ENCODE measurements at regions not wholly inside any gene's neighbourhood (a gene's known extent, or its start where the extent isn't known, plus 50 kb on each side); places are given as distances from the start of the nearest gene placed in this dataset.

DNA sequence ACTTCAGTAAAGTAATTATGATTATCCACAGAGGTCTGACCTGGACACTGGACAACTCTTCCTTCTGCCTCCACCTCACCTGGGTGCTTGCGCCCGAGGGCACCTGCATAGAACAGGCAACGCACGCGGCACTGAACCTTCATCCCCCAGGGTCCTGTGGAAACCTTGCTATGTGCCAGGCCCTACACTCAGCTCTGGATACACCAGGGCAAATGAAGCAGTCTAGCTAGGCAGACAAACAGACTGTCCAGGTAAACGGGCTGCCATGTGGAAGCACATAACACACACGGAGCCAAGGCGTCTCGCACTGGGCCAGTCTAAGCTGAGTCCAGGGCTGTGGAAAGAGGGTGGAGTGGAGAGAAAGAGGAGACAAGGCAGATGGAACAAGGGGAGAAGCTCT, 109.3 kb upstream of the AFDN start:
- no peak overlapping the region for H3K4me3 Mint-ChIP-seq
- H3K36me3 Mint-ChIP-seq = no peaks in the 10 kb centered on the region
- peaks cover 8% of the 10 kb centered on the region for H3K9me3 Mint-ChIP-seq
- H3K27me3 Mint-ChIP-seq = peaks cover 72% of the 10 kb centered on the region
- H3K4me1 Mint-ChIP-seq = no peaks in the 10 kb centered on the region
- DNase-seq = no peak
- H3K27ac Mint-ChIP-seq = no peak overlapping the region

DNA sequence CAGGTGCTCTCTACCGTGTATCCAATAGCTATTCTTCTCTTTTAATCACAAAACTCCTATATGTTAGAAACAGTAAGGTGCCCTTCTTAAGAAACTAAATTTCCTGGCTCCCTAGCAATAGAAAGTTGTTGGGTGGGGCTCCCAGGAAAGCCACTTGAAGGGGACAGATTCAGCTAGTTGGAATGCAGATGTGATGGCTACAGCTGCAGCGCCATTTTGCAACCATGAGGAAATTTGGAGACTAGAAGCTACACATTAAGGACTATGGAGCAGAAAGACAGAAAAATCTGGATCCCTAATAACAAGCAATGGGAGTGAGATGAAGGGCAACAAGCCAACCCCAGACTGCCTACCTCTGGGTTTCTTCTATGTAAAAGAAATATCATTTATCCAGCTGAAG, 108.8 kb upstream of the AFDN start:
- Mint-ChIP-seq H3K36me3 (no peaks in the 10 kb centered on the region), H3K27ac (no peak overlapping the region), H3K27me3 (peaks cover 72% of the 10 kb centered on the region), H3K4me1 (no peaks in the 10 kb centered on the region), H3K9me3 (peaks cover 8% of the 10 kb centered on the region), H3K4me3 (no peak overlapping the region)
- no peak for DNase-seq

DNA sequence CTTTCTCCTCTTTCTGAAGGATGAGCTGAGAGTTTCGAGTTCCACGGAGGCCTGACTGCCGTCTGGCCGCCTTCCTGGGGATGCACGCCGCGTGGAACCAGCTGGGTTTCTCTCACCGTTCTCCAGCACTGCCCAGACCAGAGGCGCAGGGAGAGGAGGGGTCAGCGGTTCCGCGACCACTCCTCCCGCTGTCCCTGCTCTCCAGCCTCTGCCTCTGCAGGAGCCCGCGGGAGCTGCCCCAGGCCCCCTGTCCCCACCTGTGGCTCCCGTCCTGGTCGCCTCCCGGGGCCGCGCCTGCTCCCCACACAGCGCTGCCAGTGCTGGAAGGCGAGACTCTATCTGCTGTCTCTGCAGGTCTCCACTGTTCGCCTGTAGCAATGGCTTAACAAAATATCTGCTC, 106.8 kb upstream of the AFDN start:
- Mint-ChIP-seq H3K4me3 (no peak overlapping the region), H3K36me3 (no peaks in the 10 kb centered on the region), H3K27me3 (peaks cover 65% of the 10 kb centered on the region), H3K4me1 (no peaks in the 10 kb centered on the region), H3K9me3 (peaks cover 13% of the 10 kb centered on the region), H3K27ac (no peak overlapping the region)
- DNase-seq = no peak

DNA sequence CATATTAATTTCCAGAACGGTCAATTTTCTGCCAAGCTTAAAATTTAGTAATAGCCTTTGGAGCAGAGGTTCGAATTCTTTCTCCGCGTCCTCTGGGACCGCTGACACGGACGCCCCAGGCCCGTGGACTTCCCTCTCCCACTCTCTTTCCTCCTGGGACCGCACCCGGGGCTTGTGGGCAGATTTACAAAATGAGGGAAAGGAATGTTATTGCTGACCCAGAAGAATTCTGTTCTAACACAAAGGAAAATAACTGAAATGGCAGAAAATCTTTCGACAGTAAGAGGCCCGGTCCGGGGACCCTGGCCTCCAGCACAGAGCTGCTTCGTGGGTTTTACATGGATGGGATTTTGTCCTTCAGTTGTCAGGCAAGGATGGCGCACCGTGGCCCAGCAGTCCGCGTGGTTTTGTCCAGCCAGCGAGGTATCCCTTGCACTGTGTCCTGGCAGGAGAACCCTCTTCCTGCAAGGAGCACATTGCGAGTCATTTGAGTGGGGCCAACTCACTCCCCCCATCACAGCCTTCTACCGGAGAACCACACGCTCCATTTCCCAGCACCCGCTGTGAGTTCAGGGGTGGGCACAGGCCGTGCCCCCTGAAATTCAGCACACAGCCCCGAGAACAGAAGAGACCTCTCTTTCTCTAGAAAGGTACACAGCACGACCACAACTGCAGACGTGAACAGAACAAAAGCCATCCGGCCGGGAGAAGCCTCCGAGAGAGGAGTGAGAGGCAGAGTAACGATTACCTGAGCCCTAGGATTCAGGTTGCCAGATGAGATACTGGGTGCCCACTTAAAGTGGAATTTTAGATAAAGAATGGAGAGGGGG, 106.0 kb upstream of the AFDN start:
- Mint-ChIP-seq H3K27me3 (peaks cover 65% of the 10 kb centered on the region), H3K4me3 (no peak overlapping the region)

DNA sequence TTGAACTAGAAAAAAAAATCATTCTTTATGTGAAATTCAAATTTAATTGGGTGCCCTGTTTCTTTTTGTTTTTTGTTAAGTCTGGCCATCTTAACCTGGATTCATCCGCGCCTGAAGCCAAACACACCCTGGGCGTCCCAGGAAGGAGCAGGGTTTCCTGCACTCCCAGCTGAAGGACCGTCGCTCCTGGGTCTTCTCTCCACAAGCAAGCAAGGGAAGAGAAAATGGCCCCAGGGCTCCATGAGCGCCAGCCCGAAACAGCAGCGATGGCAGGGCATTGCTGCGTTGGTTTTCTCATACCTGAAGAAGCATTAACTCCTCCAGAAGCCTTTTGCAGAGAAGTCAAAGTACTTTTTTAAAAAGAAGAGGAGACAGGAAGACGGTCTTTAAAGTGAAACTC, 105.4 kb upstream of the AFDN start:
- Mint-ChIP-seq H3K27ac (no peak overlapping the region), H3K9me3 (peaks cover 13% of the 10 kb centered on the region), H3K4me1 (no peaks in the 10 kb centered on the region), H3K27me3 (peaks cover 66% of the 10 kb centered on the region), H3K4me3 (no peak overlapping the region), H3K36me3 (no peaks in the 10 kb centered on the region)
- DNase-seq = no peak

More for the DNA sequence above, 106.0 kb upstream of the AFDN start:
- Mint-ChIP-seq H3K4me1 (no peaks in the 10 kb centered on the region), H3K27ac (no peak overlapping the region), H3K9me3 (peaks cover 13% of the 10 kb centered on the region), H3K36me3 (no peaks in the 10 kb centered on the region)
- no peak for DNase-seq

DNA sequence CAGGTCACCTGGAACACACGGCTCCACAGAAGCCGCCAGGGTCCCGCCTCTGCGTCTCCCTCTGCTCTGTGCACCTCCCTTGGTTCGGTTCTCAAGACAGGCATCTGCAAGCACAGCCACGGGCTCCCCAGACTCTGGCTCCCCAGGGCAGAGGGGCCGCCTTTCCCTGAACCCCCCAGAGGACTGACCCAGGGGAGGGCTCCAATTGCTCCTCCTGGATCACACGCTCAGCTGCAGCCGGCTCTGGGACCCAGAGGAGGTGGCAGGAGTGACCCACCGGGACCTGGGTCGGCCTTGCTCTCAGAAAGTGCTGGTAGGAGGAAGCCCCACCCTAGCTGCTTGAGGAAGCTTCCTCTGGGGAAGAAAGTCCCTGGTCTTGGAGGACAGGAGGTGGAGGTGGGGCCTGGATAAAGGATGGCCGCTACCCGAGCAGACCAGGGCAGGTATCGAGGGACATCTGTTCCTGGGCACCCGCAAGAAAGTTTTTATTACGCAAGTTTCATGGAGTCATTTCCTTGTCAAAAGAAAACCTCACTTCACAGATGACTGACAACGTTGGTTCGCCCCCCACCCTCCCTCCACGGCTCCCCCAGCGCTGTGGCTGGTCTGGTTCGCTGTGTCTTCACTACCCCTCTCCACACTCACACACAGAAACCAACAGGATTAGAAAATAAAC, 103.9 kb upstream of the AFDN start:
- no peak for DNase-seq
- Mint-ChIP-seq H3K36me3 (no peaks in the 10 kb centered on the region), H3K4me3 (no peak overlapping the region), H3K4me1 (no peaks in the 10 kb centered on the region), H3K27me3 (peaks cover 62% of the 10 kb centered on the region), H3K27ac (no peak overlapping the region), H3K9me3 (peaks cover 13% of the 10 kb centered on the region)

DNA sequence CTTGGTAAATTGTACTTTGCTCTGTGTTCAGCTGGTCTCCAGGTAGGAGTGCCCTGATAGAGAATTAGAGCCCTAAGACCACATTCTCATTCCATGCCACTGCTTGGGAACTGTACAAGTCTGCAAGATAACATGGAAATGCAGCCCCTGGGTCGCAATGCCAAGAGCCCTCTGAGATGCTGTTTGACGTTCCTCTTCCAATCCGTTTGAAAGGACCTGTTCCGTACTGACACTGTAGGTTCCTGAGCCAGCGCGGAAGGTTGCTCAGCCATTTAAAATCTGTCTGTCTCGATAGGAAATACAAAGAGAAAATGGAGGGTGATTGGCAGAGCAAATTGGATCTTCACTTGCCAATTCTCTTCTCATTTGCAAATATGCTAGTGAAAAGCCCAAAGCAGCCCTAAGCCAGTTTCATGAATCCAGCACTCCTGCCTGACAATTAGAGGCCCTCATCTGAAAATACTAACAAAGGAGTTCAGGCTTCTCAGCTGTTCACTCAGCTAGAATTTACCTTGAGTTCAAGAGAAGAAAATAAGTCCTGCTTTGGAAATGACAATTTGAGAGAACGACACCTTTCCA, 100.6 kb upstream of the AFDN start:
- H3K4me3 Mint-ChIP-seq = no peak overlapping the region

DNA sequence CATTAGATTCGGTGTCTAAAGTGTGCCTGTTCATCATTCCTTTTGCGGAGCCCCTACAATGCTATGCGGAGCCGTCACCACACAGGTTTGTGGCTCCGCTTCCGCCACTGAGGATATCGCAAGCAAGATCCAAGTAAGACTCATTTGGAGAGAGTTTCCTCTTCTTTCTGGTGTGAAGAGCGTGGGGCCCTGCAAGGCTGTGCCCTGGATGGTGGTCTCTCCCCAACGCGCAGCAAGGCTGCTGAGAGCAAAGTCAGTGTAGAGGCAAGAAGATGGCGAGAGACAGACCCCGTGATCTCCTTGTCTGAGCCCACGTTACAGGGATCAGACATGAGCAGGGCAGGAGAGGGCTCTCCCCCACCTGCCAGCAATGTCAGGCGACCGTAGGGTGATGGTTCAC, 96.3 kb upstream of the AFDN start:
- DNase-seq = no peak
- H3K27ac Mint-ChIP-seq = no peak overlapping the region
- H3K4me3 Mint-ChIP-seq = no peak overlapping the region
- peaks cover 30% of the 10 kb centered on the region for H3K27me3 Mint-ChIP-seq
- H3K4me1 Mint-ChIP-seq = no peaks in the 10 kb centered on the region
- H3K9me3 Mint-ChIP-seq = peaks cover 1% of the 10 kb centered on the region
- no peaks in the 10 kb centered on the region for H3K36me3 Mint-ChIP-seq

More for the DNA sequence above, 100.6 kb upstream of the AFDN start:
- Mint-ChIP-seq H3K9me3 (peaks cover 7% of the 10 kb centered on the region), H3K36me3 (no peaks in the 10 kb centered on the region), H3K27ac (no peak overlapping the region), H3K27me3 (peaks cover 47% of the 10 kb centered on the region), H3K4me1 (no peaks in the 10 kb centered on the region)
- no peak for DNase-seq

DNA sequence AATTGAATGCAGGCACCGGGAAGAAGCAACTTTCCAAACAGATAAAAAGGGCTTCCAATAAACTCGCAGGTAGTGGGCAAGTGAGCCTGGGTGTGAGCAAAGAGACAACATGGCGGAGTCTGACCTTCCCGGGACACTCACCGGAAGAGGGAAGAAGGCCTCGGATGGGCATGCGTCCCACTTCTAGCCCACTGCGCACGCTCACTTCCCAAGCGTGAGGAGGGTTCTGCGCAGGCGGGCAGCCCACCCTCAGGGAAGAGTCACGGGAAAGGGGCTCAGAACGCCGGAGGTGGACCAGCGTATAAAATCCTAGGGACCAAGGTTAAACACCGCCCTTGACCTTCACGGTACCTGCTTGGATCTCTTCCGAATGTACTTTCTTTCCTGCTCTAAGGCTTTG, 95.5 kb upstream of the AFDN start:
- no peak overlapping the region for H3K27ac Mint-ChIP-seq
- H3K4me1 Mint-ChIP-seq = no peaks in the 10 kb centered on the region
- H3K36me3 Mint-ChIP-seq = no peaks in the 10 kb centered on the region
- H3K27me3 Mint-ChIP-seq = peaks cover 27% of the 10 kb centered on the region
- DNase-seq = no peak
- H3K9me3 Mint-ChIP-seq = peaks cover 1% of the 10 kb centered on the region
- H3K4me3 Mint-ChIP-seq = no peak overlapping the region

DNA sequence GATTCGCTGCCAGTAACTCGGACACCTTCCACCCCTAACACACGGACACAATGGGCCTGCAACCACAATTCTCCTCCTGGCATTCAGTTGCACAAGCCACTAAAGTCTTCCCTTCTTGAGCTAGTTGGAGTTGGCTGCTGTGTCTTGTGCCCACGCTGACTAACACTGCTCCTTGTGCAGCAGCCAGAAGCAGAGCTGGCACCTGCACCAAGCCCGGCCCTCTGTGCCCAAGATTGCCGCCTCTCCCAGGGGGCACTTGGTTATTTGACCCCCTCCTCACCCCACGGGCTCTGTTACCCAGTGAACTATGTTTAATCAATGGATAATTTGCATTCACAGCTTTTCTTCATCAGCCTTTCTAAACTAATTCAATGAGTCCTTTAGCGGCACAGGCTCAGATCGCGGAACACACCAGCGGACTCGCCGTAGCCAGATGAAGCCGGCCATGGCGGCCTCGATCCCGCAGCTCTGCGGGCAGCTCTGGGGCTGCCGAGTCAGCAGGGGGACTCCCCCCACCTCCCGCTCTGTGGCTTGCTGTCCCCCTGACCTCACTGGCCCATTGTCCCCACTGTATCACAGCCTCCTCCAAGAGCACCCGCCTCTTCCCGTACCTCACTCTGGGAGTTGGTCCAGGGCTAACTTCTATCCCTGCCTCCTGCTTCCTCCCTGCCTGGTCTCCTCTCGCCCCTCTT, 94.8 kb upstream of the AFDN start:
- no peak overlapping the region for H3K4me3 Mint-ChIP-seq
- H3K9me3 Mint-ChIP-seq = peaks cover 1% of the 10 kb centered on the region
- peaks cover 21% of the 10 kb centered on the region for H3K27me3 Mint-ChIP-seq
- H3K27ac Mint-ChIP-seq = no peak overlapping the region
- no peaks in the 10 kb centered on the region for H3K4me1 Mint-ChIP-seq
- no peaks in the 10 kb centered on the region for H3K36me3 Mint-ChIP-seq
- DNase-seq = no peak

DNA sequence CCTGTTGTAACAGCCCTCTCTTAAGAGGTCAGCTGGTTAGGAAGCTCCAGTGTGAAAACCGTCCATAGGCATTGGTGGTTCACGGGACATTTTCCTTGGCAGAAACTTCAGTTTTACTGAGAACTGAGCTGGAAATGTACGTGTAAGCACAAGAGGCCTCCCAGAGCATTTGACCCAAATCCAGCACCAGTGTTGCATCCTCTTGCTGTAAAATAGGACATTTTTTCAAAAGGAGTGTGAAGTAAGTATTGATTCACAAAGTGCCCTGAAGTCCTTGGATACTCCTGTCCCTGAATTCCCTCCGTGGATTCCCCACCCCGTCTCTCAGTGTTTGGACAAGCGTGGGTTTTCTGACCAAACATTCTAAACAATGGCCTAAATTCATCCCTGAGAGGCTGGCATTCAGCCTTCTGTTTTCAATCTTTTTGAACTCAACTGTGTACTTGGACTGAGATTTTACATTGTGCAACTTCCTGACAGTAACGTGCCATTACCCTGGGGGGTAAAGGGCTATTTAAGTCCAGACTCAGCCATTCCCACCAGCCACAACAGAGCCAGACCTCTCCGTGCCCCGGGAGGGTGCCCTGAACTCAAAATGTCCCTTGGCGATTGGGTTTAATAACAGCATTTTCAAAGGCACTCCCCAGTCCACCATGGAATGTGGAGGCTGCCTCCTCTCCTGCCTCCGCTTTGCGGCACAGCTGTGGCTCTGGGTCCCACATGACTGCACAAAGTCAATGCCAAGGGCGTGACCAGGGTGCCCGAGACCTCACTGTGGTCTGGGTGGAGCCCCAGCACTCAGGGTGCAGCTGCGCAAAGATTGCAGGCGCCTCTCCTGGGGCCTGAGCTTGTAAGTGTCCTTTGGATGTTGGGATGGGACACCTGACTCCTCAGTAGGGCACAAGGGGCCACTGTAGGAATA, 92.7 kb upstream of the AFDN start:
- Mint-ChIP-seq H3K36me3 (no peaks in the 10 kb centered on the region), H3K27ac (no peak overlapping the region), H3K9me3 (peaks cover 1% of the 10 kb centered on the region), H3K4me1 (no peaks in the 10 kb centered on the region), H3K4me3 (no peak overlapping the region), H3K27me3 (peaks cover 24% of the 10 kb centered on the region)
- no peak for DNase-seq

DNA sequence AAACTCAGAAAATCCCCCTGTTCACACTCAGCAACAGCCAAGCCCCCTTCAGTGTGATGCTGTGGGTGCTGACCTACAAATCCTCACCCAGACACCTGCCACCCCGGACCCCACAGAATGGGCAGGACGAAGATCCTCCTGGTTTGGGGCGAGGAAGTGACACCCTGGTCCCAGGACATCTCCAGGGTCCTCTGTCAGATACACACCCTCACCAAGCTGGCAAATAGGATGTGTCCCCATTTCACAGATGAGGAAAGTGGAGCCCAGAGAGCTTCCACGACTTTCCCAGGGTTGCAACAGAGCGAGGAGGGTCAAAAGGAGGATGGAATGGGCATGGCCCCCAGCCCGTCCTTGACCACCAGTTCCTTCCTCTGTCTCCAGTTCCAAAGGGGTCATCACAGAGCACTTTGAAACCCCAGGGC, 92.0 kb upstream of the AFDN start:
- peaks cover 1% of the 10 kb centered on the region for H3K9me3 Mint-ChIP-seq
- DNase-seq = no peak
- H3K27me3 Mint-ChIP-seq = peaks cover 24% of the 10 kb centered on the region
- H3K27ac Mint-ChIP-seq = no peak overlapping the region
- no peak overlapping the region for H3K4me3 Mint-ChIP-seq
- H3K36me3 Mint-ChIP-seq = no peaks in the 10 kb centered on the region
- no peaks in the 10 kb centered on the region for H3K4me1 Mint-ChIP-seq

DNA sequence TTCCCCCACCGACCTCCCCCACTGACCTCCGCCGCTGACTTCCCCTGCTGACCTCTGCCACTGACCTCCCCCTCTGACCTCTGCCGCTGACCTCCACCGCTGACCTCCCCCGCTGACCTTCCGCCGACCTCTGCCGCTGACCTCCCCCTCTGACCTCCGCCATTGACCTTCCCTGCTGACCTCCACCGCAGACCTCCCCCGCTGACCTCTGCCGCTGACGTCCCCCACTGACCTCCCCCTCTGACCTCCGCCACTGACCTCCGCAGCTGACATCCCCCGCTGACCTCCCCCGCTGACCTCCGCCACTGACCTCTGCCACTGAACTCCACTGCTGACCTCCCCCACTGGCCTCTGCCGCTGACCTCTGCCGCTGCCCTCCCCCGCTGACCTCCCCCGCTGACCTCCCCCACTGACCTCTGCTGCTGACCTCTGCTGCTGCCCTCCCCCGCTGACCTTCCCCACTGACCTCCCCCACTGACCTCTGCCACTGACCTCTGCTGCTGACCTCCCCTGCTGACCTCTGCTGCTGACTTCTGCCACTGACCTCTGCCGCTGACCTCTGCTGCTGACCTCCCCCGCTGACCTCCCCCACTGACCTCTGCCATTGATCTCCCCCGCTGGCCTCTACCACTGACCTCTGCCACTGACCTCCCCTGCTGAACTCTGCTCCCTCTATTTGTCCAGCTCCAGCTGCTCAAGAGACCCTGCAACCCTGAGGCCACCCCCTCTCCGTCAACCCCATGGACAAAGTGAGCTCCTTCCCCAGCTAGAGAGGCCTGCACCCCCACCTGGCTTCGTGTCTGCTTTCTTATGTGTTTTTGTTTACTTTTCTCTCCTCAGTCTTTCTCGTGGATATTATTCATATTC, 91.4 kb upstream of the AFDN start:
- H3K4me3 Mint-ChIP-seq = no peak overlapping the region
- no peaks in the 10 kb centered on the region for H3K36me3 Mint-ChIP-seq
- H3K4me1 Mint-ChIP-seq = no peaks in the 10 kb centered on the region
- no peak for DNase-seq
- H3K9me3 Mint-ChIP-seq = peaks cover 1% of the 10 kb centered on the region
- peaks cover 24% of the 10 kb centered on the region for H3K27me3 Mint-ChIP-seq
- H3K27ac Mint-ChIP-seq = no peak overlapping the region

DNA sequence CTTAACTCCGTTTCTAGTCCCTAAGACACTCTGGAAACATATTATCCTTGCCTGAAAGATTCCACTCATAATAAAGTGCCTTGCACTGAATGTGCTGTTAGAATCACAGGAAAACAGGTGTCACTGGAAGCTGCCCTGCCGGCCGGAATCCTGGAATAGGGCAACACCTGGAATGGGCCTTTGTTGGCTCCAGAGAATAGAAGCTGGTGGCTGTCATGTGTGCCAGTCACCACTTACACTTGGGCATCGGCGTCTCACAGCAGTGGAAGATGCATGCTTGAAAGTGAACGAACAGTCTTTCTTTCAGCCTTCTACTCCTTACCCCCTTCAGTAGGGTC, 90.8 kb upstream of the AFDN start:
- H3K27ac Mint-ChIP-seq = no peak overlapping the region
- no peaks in the 10 kb centered on the region for H3K4me1 Mint-ChIP-seq
- H3K36me3 Mint-ChIP-seq = no peaks in the 10 kb centered on the region
- H3K27me3 Mint-ChIP-seq = peaks cover 20% of the 10 kb centered on the region
- peaks cover 1% of the 10 kb centered on the region for H3K9me3 Mint-ChIP-seq
- DNase-seq = no peak
- no peak overlapping the region for H3K4me3 Mint-ChIP-seq
